ENCODE measurements at regions not wholly inside any gene's neighbourhood (a gene's known extent, or its start where the extent isn't known, plus 50 kb on each side); places are given as distances from the start of the nearest gene placed in this dataset.

GRCh38 chr4:19791422-19792123 is 460.1 kb upstream of the SLIT2 start:
- TF ChIP-seq POLR2A (IDR thresholded peaks at IDR 0.05) (no peak), CTCF (IDR thresholded peaks at IDR 0.05) (no peak)

Measured in testis (tissue), 2 donors.